ENCODE measurements at regions not wholly inside any gene's neighbourhood (a gene's known extent, or its start where the extent isn't known, plus 50 kb on each side); places are given as distances from the start of the nearest gene placed in this dataset.

- peak overlapping the region; percentile 60 for H3K27ac ChIP-seq
- TF ChIP-seq CTCF (conservative IDR thresholded peaks at IDR 0.05) = peak; percentile 51
- TF ChIP-seq ZFX (IDR thresholded peaks at IDR 0.05) = no peak
Measured at GRCh38 chr9:86639899-86640379, 285.7 kb upstream of the TUT7 start.

- H3K27ac ChIP-seq = peak overlapping the region; percentile 60
- TF ChIP-seq CTCF (conservative IDR thresholded peaks at IDR 0.05) (no peak), ZFX (IDR thresholded peaks at IDR 0.05) (no peak)
Measured at GRCh38 chr9:86639287-86639686, 285.1 kb upstream of the TUT7 start.

- no peak for TF ChIP-seq CTCF (conservative IDR thresholded peaks at IDR 0.05)
- no peak for TF ChIP-seq ZFX (IDR thresholded peaks at IDR 0.05)
- no peak overlapping the region for H3K27ac ChIP-seq
Measured at GRCh38 chr9:86638109-86638508, 283.9 kb upstream of the TUT7 start.

- H3K27ac ChIP-seq = no peak overlapping the region
- TF ChIP-seq ZFX (IDR thresholded peaks at IDR 0.05) = no peak
- TF ChIP-seq CTCF (conservative IDR thresholded peaks at IDR 0.05) = peak; percentile 83
Measured at GRCh38 chr9:86637515-86637914, 283.3 kb upstream of the TUT7 start.

DNA sequence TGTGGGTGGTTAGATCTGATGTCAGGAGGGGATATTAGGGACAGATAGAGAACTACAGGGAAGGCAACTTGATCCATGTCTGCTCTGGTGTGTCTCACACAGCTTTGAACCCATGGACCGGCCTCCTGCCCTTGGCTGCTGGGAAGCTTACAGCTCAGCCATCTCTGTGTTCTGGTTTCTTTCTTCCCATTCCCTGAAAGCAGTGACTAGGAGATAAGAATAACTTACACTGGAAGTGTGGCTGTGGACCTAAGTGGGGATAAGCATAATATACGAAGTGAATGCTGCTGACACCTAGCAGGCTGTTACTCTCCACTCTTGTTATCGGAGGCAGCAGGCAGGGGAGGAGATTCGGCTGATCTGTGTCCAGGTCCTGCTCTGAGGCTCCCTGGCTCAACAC, 282.3 kb upstream of the TUT7 start:
- H3K27ac ChIP-seq = no peak overlapping the region
- TF ChIP-seq CTCF (conservative IDR thresholded peaks at IDR 0.05) = no peak
- TF ChIP-seq ZFX (IDR thresholded peaks at IDR 0.05) = no peak

- TF ChIP-seq ZFX (IDR thresholded peaks at IDR 0.05) (no peak), CTCF (conservative IDR thresholded peaks at IDR 0.05) (no peak)
- no peak overlapping the region for H3K27ac ChIP-seq
Measured at GRCh38 chr9:86636038-86636437, 281.8 kb upstream of the TUT7 start.

DNA sequence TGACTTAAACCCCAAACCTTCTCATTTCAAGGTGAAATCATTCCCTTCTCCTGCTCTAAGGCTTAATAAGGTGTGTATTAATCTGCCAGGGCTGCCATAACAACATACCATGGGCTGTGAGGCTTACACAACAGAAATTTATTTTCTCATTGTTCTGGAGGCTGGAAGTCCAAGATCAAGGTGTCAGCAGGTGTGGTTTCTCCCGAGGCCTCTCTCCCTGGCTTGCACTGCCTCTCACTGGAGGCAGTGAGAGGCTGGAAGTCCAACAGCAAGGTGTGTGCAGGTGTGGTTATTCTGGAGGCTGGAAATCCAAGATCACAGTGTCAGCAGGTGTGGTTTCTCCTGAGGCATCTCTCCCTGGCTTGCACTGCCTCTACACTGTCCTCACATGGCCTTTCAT, 280.3 kb upstream of the TUT7 start:
- no peak for TF ChIP-seq ZFX (IDR thresholded peaks at IDR 0.05)
- no peak for TF ChIP-seq CTCF (conservative IDR thresholded peaks at IDR 0.05)
- H3K27ac ChIP-seq = no peak overlapping the region
